ENCODE measurements at regions not wholly inside any gene's neighbourhood (a gene's known extent, or its start where the extent isn't known, plus 50 kb on each side); places are given as distances from the start of the nearest gene placed in this dataset.
"Not testable (repeated sequence)": the region's sequence is repeated elsewhere in the genome, so short reads cannot be mapped to it uniquely, and the experiment has no call there.

DNA sequence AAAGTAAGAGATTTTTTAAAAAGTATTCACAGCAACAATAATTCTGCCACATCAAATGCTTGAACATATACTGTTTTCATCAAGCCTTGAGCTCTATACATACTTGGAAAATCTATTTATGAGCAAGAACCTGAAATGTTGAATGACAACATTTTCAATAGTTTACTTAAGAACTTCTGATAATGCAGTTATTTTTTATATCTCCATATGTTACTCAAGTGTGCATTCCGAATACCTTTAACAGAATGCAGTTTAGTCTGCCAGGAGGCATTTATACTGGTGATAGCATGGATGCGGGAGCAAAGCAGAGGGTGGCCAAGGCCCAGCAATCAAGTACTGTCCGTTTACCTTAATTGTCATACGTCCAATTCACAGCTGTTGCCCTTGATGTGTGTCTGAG, 589.5 kb downstream of the KCTD12 start:
- TF ChIP-seq, protein P1, sequence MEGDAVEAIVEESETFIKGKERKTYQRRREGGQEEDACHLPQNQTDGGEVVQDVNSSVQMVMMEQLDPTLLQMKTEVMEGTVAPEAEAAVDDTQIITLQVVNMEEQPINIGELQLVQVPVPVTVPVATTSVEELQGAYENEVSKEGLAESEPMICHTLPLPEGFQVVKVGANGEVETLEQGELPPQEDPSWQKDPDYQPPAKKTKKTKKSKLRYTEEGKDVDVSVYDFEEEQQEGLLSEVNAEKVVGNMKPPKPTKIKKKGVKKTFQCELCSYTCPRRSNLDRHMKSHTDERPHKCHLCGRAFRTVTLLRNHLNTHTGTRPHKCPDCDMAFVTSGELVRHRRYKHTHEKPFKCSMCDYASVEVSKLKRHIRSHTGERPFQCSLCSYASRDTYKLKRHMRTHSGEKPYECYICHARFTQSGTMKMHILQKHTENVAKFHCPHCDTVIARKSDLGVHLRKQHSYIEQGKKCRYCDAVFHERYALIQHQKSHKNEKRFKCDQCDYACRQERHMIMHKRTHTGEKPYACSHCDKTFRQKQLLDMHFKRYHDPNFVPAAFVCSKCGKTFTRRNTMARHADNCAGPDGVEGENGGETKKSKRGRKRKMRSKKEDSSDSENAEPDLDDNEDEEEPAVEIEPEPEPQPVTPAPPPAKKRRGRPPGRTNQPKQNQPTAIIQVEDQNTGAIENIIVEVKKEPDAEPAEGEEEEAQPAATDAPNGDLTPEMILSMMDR (IDR thresholded peaks at IDR 0.05; ENCODE audit: control extremely low read depth, extremely low read depth), result no peak
- H3K36me3 ChIP-seq (ENCODE audit: control insufficient read depth in 4 of 4, insufficient read depth in 4 of 4, low read length in 4 of 4), result no peaks in the 10 kb centered on the region
- H3K27ac ChIP-seq (ENCODE audit: low read depth in 1 of 2, low read length in 1 of 2), result no peak overlapping the region
- H3K4me3 ChIP-seq, result no peak overlapping the region
- no peaks in the 10 kb centered on the region for H3K9me3 ChIP-seq (ENCODE audit: control insufficient read depth in 4 of 4, insufficient read depth in 3 of 4, low read length in 3 of 4)
- ATAC-seq (ENCODE audit: insufficient read depth, low FRiP score), result no peak
- 86 to 91% methylated on average over 4 of the region's 4 CpGs for WGBS, 2 donors
- H3K4me1 ChIP-seq (ENCODE audit: control insufficient read depth in 5 of 5, insufficient read depth in 5 of 5, low read length in 5 of 5), result peaks cover 0 to 2% (median 0%) of the 10 kb centered on the region in 5 donors
- no peak overlapping the region for H3K9ac ChIP-seq (ENCODE audit: insufficient read depth in 1 of 2, low read length in 2 of 2)
- H3K27me3 ChIP-seq (ENCODE audit: control insufficient read depth in 3 of 3, insufficient read depth in 3 of 3, low read length in 2 of 3), result no peaks in the 10 kb centered on the region
- no peak for DNase-seq

DNA sequence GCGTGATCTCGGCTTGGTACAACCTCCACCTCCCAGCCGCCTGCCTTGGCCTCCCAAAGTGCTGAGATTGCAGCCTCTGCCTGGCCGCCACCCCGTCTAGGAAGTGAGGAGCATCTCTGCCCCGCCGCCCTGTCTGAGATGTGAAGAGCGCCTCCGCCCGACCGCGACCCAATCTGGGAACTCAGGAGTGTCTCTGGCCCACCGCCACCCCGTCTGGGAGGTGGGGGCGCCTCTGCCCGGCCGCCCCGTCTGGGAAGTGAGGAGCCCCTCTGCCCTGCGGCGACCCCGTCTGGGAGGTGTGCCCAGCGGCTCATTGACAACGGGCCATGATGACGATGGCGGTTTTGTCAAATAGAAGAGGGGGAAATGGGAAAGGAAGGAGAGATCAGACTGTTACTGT, 591.2 kb downstream of the KCTD12 start:
- H3K27ac ChIP-seq (ENCODE audit: low read depth in 1 of 2, low read length in 1 of 2); H3K9ac ChIP-seq (ENCODE audit: insufficient read depth in 1 of 2, low read length in 2 of 2); DNase-seq: not testable (repeated sequence)

DNA sequence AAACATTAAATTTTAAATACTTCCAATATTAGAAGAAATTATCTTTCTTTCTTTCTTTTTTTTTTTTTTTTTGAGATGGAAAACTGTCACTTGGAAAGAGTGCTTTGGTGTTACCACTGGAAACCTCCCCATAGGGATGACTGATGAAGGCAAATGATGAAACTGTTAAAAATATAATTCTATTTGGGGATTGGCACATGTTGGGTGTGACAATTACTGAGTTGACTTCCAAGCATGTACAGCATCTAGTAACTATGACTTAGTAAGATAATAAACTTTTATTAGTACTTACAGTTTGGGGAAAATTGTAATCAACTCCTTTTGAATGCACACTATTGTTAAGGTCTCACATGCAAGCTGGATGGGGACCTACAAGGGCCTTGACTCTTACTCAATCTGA, 592.5 kb downstream of the KCTD12 start:
- TF ChIP-seq, protein P1 (IDR thresholded peaks at IDR 0.05; ENCODE audit: control extremely low read depth, extremely low read depth), result no peak
- ATAC-seq (ENCODE audit: insufficient read depth, low FRiP score) (no peak), DNase-seq (no peak)
- Histone ChIP-seq H3K9ac (ENCODE audit: insufficient read depth in 1 of 2, low read length in 2 of 2) (no peak overlapping the region), H3K36me3 (ENCODE audit: control insufficient read depth in 4 of 4, insufficient read depth in 4 of 4, low read length in 4 of 4) (no peaks in the 10 kb centered on the region), H3K4me3 (no peak overlapping the region), H3K27me3 (ENCODE audit: control insufficient read depth in 3 of 3, insufficient read depth in 3 of 3, low read length in 2 of 3) (no peaks in the 10 kb centered on the region), H3K27ac (ENCODE audit: low read depth in 1 of 2, low read length in 1 of 2) (no peak overlapping the region), H3K9me3 (ENCODE audit: control insufficient read depth in 4 of 4, insufficient read depth in 3 of 4, low read length in 3 of 4) (no peaks in the 10 kb centered on the region), H3K4me1 (ENCODE audit: control insufficient read depth in 5 of 5, insufficient read depth in 5 of 5, low read length in 5 of 5) (peaks cover 0 to 3% (median 0%) of the 10 kb centered on the region in 5 donors)

More for the DNA sequence above, 591.2 kb downstream of the KCTD12 start:
- not testable (repeated sequence) for H3K4me1 ChIP-seq (ENCODE audit: control insufficient read depth in 5 of 5, insufficient read depth in 5 of 5, low read length in 5 of 5); H3K9me3 ChIP-seq (ENCODE audit: control insufficient read depth in 4 of 4, insufficient read depth in 3 of 4, low read length in 3 of 4); H3K27me3 ChIP-seq (ENCODE audit: control insufficient read depth in 3 of 3, insufficient read depth in 3 of 3, low read length in 2 of 3); ATAC-seq (ENCODE audit: insufficient read depth, low FRiP score); H3K4me3 ChIP-seq; H3K36me3 ChIP-seq (ENCODE audit: control insufficient read depth in 4 of 4, insufficient read depth in 4 of 4, low read length in 4 of 4)
- WGBS, 2 donors, result 96 to 97% methylated on average over 25 of the region's 25 CpGs

DNA sequence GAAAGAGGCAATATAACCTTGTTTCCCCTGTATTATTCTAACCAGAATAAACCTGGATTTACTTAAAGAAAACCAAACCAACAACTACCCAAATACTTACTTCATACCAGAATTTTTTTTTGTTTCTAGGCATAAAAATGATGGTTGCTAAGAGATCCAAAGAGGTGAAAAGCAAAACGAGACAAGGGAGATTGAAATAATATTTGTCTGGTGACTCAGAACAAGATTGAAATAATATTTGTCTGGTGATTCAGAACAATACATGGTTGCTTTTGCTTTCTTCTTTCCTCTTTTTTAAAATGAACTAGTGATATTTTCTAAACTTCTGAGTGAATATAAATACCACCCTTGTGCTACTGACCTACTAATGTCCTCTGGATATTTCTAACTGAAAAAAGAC, 592.9 kb downstream of the KCTD12 start:
- no peak for DNase-seq
- Histone ChIP-seq H3K4me3 (no peak overlapping the region), H3K9me3 (ENCODE audit: control insufficient read depth in 4 of 4, insufficient read depth in 3 of 4, low read length in 3 of 4) (no peaks in the 10 kb centered on the region), H3K9ac (ENCODE audit: insufficient read depth in 1 of 2, low read length in 2 of 2) (no peak overlapping the region), H3K36me3 (ENCODE audit: control insufficient read depth in 4 of 4, insufficient read depth in 4 of 4, low read length in 4 of 4) (no peaks in the 10 kb centered on the region), H3K27me3 (ENCODE audit: control insufficient read depth in 3 of 3, insufficient read depth in 3 of 3, low read length in 2 of 3) (no peaks in the 10 kb centered on the region), H3K27ac (ENCODE audit: low read depth in 1 of 2, low read length in 1 of 2) (no peak overlapping the region), H3K4me1 (ENCODE audit: control insufficient read depth in 5 of 5, insufficient read depth in 5 of 5, low read length in 5 of 5) (peaks cover 0 to 3% (median 0%) of the 10 kb centered on the region in 5 donors)
- WGBS, 2 donors, result 33 to 69% methylated on average over 1 of the region's 1 CpG
- ATAC-seq (ENCODE audit: insufficient read depth, low FRiP score), result no peak
- TF ChIP-seq, protein P1 (IDR thresholded peaks at IDR 0.05; ENCODE audit: control extremely low read depth, extremely low read depth), result no peak

Measured in lung (tissue), 11 donors.